Pancreas (tissue), 10 donors: ENCODE measurements at regions not wholly inside any gene's neighbourhood (a gene's known extent, or its start where the extent isn't known, plus 50 kb on each side); places are given as distances from the start of the nearest gene placed in this dataset.
"Not testable (repeated sequence)": the region's sequence is repeated elsewhere in the genome, so short reads cannot be mapped to it uniquely, and the experiment has no call there.

ENCODE experiments used
- ATAC-seq, 4 donors: fragments of 200-7000 bp; cut with Tn5 transposase; one replicate each; pipeline versions ENCODE4 v1.8.0 to v1.9.1; 2020; ENCODE audit warnings: mild to moderate bottlenecking in 4 of 4, moderate library complexity in 4 of 4
- DNase-seq, 6 donors: peaks; one replicate each; pipeline ENCODE4 v3.0.0-alpha.2; 2020
- FAIRE-seq: peaks from 2 replicates; lab custom pipeline; 2012; peaks lifted over from hg19 to GRCh38; lab: Jason Lieb, UNC
- H3K27ac ChIP-seq, 4 donors: fragments of 200-600 bp; sonication (generic); 1 replicate in 3 of 4; 2 replicates in 1 of 4; pipeline versions ENCODE4 v1.5.0 to v1.8.0; 2020
- H3K27me3 ChIP-seq, 4 donors: fragments of 200-600 bp; one replicate each; pipeline ENCODE4 v1.8.0; 2021
- H3K36me3 ChIP-seq, 3 donors: fragments of 200-600 bp; sonication (generic) in 1 of 3; one replicate each; pipeline versions ENCODE4 v1.5.0 to v1.8.0; 2020 to 2021
- H3K4me1 ChIP-seq, 3 donors: fragments of 200-600 bp; one replicate each; pipeline ENCODE4 v1.8.0; 2021
- H3K4me3 ChIP-seq, 4 donors: fragments of 200-600 bp; sonication (generic) in 2 of 4; one replicate each; pipeline versions ENCODE4 v1.5.0 to v1.8.0; 2020 to 2021
- H3K9me3 ChIP-seq, 4 donors: fragments of 200-600 bp; one replicate each; pipeline ENCODE4 v1.8.0; 2021
- WGBS, 2 donors: extraction: QIAGEN DNeasy Blood & Tissue Kit; methylation state at CpG; one replicate each; pipeline ENCODE4 v1.1.7; 2013; 5-methylcytosine and 5-hydroxymethylcytosine counted together
- intact Hi-C, 3 donors: fragments of 100-400 bp; cut with DNase I; formaldehyde crosslinking; loops; one replicate each; pipeline versions ENCODE4 v1.11.1 to v1.14.2; 2022
- TF ChIP-seq, protein P1 (sequence below), 4 donors: fragments of 200-600 bp; sonication (generic) in 3 of 4; IDR thresholded peaks; one replicate each; pipeline versions ENCODE4 v1.5.0 to v1.8.0; 2021; ENCODE audit warnings: antibody characterized with exemption in 4 of 4
- donor health status: healthy with polysubstance abuse.
- donor health status: DM: no; HTN: no; CAD: no; lungs with moderate emphysema.
- donor health status: DM: no; HTN: no; CAD: no.
- donor health status: control.
- donor health status: control.
- donor health status: Bipolar disorder and iron deficiency.
- donor health status: DM: yes; HTN: yes; CAD: no.
- donor health status: DM: no; HTN: no; CAD: no.
- donor health status: DM: no; HTN: no; CAD: no.
- donor health status: DM: yes; HTN: yes; CAD: no.

DNA sequence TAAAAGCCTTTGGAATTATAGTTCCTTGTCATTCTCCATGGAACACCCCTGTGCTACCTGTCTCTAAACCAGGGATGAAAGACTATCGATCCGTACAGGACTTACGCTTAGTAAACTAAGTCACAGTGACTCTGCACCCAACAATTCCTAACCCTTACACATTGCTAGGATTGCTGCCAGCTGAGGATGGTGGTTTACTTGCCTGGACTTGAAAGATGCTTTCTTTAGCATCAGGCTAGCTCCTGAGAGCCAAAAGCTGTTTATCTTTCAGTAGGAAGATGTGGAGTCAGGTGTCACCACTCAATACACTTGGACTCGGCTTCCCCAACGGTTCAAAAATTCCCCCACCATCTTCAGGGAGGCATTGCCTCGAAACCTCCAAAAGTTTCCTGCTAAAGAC, 1045.3 kb downstream of the CDY2B start:
- WGBS, 2 donors = 59% methylated on average over 6 of the region's 6 CpGs; no CpG with 5 or more reads in 1 of the 2 donors
- Histone ChIP-seq H3K36me3 (no peaks in the 10 kb centered on the region), H3K4me3 (no peak overlapping the region), H3K27me3 (no peaks in the 10 kb centered on the region), H3K4me1 (no peaks in the 10 kb centered on the region), H3K9me3 (no peaks in the 10 kb centered on the region), H3K27ac (no peak overlapping the region)
- ATAC-seq (no peak), FAIRE-seq (no peak), DNase-seq (no peak)
- intact Hi-C loops = no loop called here
- TF ChIP-seq, protein P1, sequence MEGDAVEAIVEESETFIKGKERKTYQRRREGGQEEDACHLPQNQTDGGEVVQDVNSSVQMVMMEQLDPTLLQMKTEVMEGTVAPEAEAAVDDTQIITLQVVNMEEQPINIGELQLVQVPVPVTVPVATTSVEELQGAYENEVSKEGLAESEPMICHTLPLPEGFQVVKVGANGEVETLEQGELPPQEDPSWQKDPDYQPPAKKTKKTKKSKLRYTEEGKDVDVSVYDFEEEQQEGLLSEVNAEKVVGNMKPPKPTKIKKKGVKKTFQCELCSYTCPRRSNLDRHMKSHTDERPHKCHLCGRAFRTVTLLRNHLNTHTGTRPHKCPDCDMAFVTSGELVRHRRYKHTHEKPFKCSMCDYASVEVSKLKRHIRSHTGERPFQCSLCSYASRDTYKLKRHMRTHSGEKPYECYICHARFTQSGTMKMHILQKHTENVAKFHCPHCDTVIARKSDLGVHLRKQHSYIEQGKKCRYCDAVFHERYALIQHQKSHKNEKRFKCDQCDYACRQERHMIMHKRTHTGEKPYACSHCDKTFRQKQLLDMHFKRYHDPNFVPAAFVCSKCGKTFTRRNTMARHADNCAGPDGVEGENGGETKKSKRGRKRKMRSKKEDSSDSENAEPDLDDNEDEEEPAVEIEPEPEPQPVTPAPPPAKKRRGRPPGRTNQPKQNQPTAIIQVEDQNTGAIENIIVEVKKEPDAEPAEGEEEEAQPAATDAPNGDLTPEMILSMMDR (IDR thresholded peaks at IDR 0.05) = no peak

DNA sequence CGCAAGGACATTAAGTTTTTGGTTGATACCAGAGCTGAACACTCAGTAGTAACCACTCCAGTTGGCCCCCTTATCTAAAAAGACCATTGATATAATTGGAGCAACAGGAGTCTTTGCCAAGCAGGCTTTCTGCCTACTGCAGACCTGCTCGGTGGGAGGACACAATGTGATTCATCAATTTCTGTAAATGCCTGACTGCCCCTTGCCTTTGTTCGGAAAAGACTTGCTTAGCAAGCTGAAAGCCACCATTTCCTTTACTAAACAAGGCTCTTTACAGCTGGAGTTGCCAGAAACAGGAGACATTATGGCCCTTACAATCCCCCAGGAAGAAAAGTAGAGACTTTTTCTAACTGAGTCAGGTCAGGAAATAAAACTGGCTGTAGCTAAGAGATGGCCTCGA, 1045.9 kb downstream of the CDY2B start:
- Histone ChIP-seq H3K27ac (no peak overlapping the region), H3K36me3 (no peaks in the 10 kb centered on the region), H3K27me3 (no peaks in the 10 kb centered on the region), H3K9me3 (no peaks in the 10 kb centered on the region), H3K4me1 (no peaks in the 10 kb centered on the region), H3K4me3 (no peak overlapping the region)
- TF ChIP-seq, protein P1 (IDR thresholded peaks at IDR 0.05) = no peak
- FAIRE-seq (no peak), ATAC-seq (no peak), DNase-seq (no peak)
- intact Hi-C loops = no loop called here
- WGBS, 2 donors = 27% methylated on average over 4 of the region's 4 CpGs; no CpG with 5 or more reads in 1 of the 2 donors

DNA sequence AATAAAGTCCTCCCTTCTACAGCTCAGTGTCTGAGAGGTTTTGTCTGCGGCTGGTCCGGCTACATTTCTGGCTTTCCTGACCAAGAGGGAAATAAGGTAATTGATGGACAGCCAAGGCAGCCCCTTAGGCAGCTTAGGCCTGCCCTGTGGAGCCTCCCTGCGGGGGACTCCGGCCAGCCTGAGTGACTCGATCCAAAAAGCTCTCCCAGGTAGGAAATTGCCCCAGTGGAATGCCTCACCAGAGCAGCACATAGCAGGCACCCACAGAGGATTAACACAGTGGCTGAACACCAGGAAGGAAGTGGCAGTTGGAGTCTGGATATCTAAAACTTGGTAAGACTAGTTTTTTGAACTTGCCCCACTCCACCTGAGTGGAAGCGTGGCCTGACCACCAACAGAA, 1048.3 kb downstream of the CDY2B start:
- intact Hi-C loops = no loop called here
- ATAC-seq (no peak), FAIRE-seq (no peak), DNase-seq (peak in 1 of 6 donors; percentile 7)
- Histone ChIP-seq H3K4me3 (no peak overlapping the region), H3K36me3 (no peaks in the 10 kb centered on the region), H3K27me3 (no peaks in the 10 kb centered on the region), H3K4me1 (no peaks in the 10 kb centered on the region), H3K27ac (no peak overlapping the region), H3K9me3 (no peaks in the 10 kb centered on the region)
- 52% methylated on average over 6 of the region's 6 CpGs; no CpG with 5 or more reads in 1 of the 2 donors for WGBS, 2 donors
- TF ChIP-seq, protein P1 (IDR thresholded peaks at IDR 0.05) = no peak

DNA sequence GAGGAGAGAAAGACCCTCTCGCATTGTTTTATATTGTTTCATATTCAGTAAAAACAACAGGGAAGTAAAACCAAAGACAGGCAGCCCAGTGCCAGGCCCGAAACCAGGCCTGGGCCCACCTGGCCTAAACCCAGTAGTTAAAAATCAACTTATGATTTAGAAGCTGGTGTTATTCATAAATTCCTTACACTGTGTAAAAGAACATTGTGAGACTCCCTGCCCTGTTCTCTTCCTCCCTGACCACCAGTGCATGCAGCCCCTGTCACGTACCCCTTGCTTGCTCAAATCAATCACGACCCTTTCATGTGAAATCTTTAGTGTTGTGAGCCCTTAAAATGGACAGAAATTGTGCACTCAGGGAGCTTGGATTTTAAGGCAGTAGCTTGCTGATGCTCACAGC, 1048.7 kb downstream of the CDY2B start:
- H3K4me3 ChIP-seq, H3K9me3 ChIP-seq, H3K4me1 ChIP-seq, intact Hi-C loops, DNase-seq, H3K27me3 ChIP-seq, H3K27ac ChIP-seq, ATAC-seq, FAIRE-seq, H3K36me3 ChIP-seq: not testable (repeated sequence)
- WGBS, 2 donors = 36% methylated on average over 4 of the region's 4 CpGs; no CpG with 5 or more reads in 1 of the 2 donors

DNA sequence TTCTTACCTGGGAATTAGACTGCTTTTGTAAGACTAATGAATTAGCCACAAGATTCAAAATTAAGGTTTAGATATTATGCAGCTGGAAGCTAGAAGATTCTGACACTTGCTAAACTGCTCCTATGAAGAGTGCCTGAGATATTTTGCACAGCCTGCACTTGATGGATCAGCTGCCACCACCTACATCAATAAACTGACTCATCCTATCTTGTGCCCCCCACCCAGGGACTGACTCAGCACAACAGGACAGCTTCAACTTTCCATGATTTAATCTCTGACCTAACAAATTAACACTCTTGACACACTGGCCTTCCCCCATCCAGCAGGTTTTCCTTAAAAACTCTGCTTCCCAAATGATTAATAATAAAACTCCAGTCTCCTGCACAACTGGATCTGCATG, 1072.3 kb downstream of the CDY2B start:
- intact Hi-C loops = no loop called here
- no peak for DNase-seq

More for the DNA sequence above, 1072.3 kb downstream of the CDY2B start:
- Histone ChIP-seq H3K27me3 (no peaks in the 10 kb centered on the region), H3K27ac (no peak overlapping the region), H3K9me3 (no peaks in the 10 kb centered on the region), H3K36me3 (no peaks in the 10 kb centered on the region), H3K4me3 (no peak overlapping the region), H3K4me1 (no peaks in the 10 kb centered on the region)
- ATAC-seq (no peak), FAIRE-seq (no peak)
- TF ChIP-seq, protein P1 (IDR thresholded peaks at IDR 0.05) = no peak
